ENCODE measurements at regions not wholly inside any gene's neighbourhood (a gene's known extent, or its start where the extent isn't known, plus 50 kb on each side); places are given as distances from the start of the nearest gene placed in this dataset.
"Not testable (repeated sequence)": the region's sequence is repeated elsewhere in the genome, so short reads cannot be mapped to it uniquely, and the experiment has no call there.

GRCh38 chr13:79187917-79188690 lies 218.0 kb downstream of the RBM26 start:
- DNase-seq = no peak

GRCh38 chr13:79185580-79185979 lies 220.5 kb downstream of the RBM26 start:
- no peak for DNase-seq

- no peak for DNase-seq
Observed at GRCh38 chr13:79183231-79183630, 222.8 kb downstream of the RBM26 start.

GRCh38 chr13:79173691-79174090 lies 232.4 kb downstream of the RBM26 start:
- DNase-seq = not testable (repeated sequence)

- not testable (repeated sequence) for DNase-seq
Observed at GRCh38 chr13:79172924-79173323, 233.1 kb downstream of the RBM26 start.

- DNase-seq = no peak
Observed at GRCh38 chr13:79171141-79172061, 234.7 kb downstream of the RBM26 start.

GRCh38 chr13:79160818-79161217 lies 245.2 kb downstream of the RBM26 start:
- DNase-seq = no peak

GRCh38 chr13:79155883-79156282 lies 250.2 kb downstream of the RBM26 start:
- no peak for DNase-seq

- DNase-seq = no peak
Observed at GRCh38 chr13:79149210-79149609, 256.8 kb downstream of the RBM26 start.

- no peak for DNase-seq
Observed at GRCh38 chr13:79141082-79141481, 265.0 kb downstream of the RBM26 start.

- no peak for DNase-seq
Observed at GRCh38 chr13:79128158-79128557, 277.9 kb downstream of the RBM26 start.

GRCh38 chr13:79126706-79127105 lies 279.3 kb downstream of the RBM26 start:
- DNase-seq = no peak

GRCh38 chr13:79124183-79124582 lies 281.9 kb downstream of the RBM26 start:
- no peak for DNase-seq

- no peak for DNase-seq
Observed at GRCh38 chr13:79121286-79121685, 284.8 kb downstream of the RBM26 start.

GRCh38 chr13:79119578-79120107 lies 286.4 kb downstream of the RBM26 start:
- DNase-seq = no peak

- no peak for DNase-seq
Observed at GRCh38 chr13:79112016-79112415, 294.0 kb downstream of the RBM26 start.

GRCh38 chr13:79108914-79109643 lies 297.0 kb downstream of the RBM26 start:
- DNase-seq = no peak

- no peak for DNase-seq
Observed at GRCh38 chr13:79098596-79098995, 307.5 kb downstream of the RBM26 start.

- DNase-seq = no peak
Observed at GRCh38 chr13:79097201-79097600, 308.9 kb downstream of the RBM26 start.

GRCh38 chr13:79096099-79096498 lies 310.0 kb downstream of the RBM26 start:
- DNase-seq = no peak

GRCh38 chr13:79090552-79091124 lies 315.4 kb downstream of the RBM26 start:
- no peak for DNase-seq

- DNase-seq = no peak
Observed at GRCh38 chr13:79084802-79085424, 321.1 kb downstream of the RBM26 start.

Measured in hematopoietic multipotent progenitor cell treated with erythropoietin and hydrocortisone succinate and interleukin-3 and kit ligand, for 4 days (in vitro differentiated cells).